ENCODE measurements at regions not wholly inside any gene's neighbourhood (a gene's known extent, or its start where the extent isn't known, plus 50 kb on each side); places are given as distances from the start of the nearest gene placed in this dataset.
"Not testable (repeated sequence)": the region's sequence is repeated elsewhere in the genome, so short reads cannot be mapped to it uniquely, and the experiment has no call there.

DNA sequence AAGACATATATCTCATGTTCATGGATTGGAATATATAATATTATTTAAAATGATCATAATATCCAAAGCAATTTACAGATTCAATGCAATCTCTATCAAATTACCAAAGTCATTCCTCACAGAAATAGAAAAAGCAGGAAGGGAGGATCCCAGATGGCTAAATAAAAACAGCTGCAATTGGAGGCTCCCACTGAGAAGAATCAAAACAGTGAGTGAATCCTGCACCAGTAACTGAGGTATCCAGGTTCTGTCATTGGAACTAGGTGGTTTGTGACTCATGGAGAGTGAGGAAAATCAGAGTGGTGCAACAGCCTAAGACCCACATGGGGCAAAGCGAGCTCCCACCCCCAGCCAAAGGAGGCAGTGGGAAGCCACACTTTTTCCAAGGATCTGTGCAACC is 128.4 kb downstream of the MTERF1 start:
- Histone ChIP-seq H3K9ac (ENCODE audit: low read length) (no peak overlapping the region), H3K36me3 (ENCODE audit: insufficient read depth, low read length) (no peaks in the 10 kb centered on the region), H3K4me3 (ENCODE audit: low read depth, low read length, poor library complexity, severe bottlenecking) (no peak overlapping the region), H3K79me2 (ENCODE audit: insufficient read depth, low read length) (no peaks in the 10 kb centered on the region), H2AFZ (ENCODE audit: low read length) (no peak overlapping the region), H3K9me3 (ENCODE audit: low read length) (no peaks in the 10 kb centered on the region), H3K27me3 (ENCODE audit: insufficient read depth, low read length) (no peaks in the 10 kb centered on the region), H3F3A (ENCODE audit: insufficient read depth, low read length) (no peaks in the 10 kb centered on the region), H4K20me1 (ENCODE audit: insufficient read depth, low read length) (no peaks in the 10 kb centered on the region), H3K27ac (ENCODE audit: low read depth, low read length, poor library complexity, severe bottlenecking) (no peak overlapping the region), H3K4me1 (ENCODE audit: insufficient read depth, low read length, severe bottlenecking) (no peaks in the 10 kb centered on the region), H3K4me2 (ENCODE audit: low read length) (no peak overlapping the region), H3K9me2 (ENCODE audit: low read depth, low read length) (no peaks in the 10 kb centered on the region)
- TF ChIP-seq, protein P1, sequence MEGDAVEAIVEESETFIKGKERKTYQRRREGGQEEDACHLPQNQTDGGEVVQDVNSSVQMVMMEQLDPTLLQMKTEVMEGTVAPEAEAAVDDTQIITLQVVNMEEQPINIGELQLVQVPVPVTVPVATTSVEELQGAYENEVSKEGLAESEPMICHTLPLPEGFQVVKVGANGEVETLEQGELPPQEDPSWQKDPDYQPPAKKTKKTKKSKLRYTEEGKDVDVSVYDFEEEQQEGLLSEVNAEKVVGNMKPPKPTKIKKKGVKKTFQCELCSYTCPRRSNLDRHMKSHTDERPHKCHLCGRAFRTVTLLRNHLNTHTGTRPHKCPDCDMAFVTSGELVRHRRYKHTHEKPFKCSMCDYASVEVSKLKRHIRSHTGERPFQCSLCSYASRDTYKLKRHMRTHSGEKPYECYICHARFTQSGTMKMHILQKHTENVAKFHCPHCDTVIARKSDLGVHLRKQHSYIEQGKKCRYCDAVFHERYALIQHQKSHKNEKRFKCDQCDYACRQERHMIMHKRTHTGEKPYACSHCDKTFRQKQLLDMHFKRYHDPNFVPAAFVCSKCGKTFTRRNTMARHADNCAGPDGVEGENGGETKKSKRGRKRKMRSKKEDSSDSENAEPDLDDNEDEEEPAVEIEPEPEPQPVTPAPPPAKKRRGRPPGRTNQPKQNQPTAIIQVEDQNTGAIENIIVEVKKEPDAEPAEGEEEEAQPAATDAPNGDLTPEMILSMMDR (IDR thresholded peaks at IDR 0.05; ENCODE audit: low read length), result no peak
- no peak for TF ChIP-seq EZH2 (IDR thresholded peaks at IDR 0.05; ENCODE audit: borderline replicate concordance, low read length)

DNA sequence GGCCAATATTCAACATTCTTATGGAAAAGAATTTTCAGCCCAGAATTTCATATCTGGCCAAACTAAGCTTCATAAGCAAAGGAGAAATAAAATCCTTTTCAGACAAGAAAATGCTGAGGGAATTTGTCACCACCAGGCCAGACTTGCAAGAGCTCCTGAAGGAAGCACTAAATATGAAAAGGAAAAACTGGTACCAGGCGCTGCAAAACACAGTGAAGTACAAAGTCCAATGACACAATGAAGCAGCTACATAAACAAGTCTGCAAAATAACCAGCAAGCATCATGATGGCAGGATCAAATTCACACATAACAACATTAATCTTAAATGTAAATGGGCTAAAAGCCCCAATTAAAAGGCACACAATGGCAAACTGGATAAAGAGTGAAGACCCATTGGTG is 126.2 kb downstream of the MTERF1 start:
- not testable (repeated sequence) for H3K27me3 ChIP-seq (ENCODE audit: insufficient read depth, low read length); H3K9me2 ChIP-seq (ENCODE audit: low read depth, low read length); H3K27ac ChIP-seq (ENCODE audit: low read depth, low read length, poor library complexity, severe bottlenecking); H3K9ac ChIP-seq (ENCODE audit: low read length); H3F3A ChIP-seq (ENCODE audit: insufficient read depth, low read length); H3K79me2 ChIP-seq (ENCODE audit: insufficient read depth, low read length); H2AFZ ChIP-seq (ENCODE audit: low read length); H4K20me1 ChIP-seq (ENCODE audit: insufficient read depth, low read length); H3K4me3 ChIP-seq (ENCODE audit: low read depth, low read length, poor library complexity, severe bottlenecking); H3K4me1 ChIP-seq (ENCODE audit: insufficient read depth, low read length, severe bottlenecking); H3K36me3 ChIP-seq (ENCODE audit: insufficient read depth, low read length); H3K4me2 ChIP-seq (ENCODE audit: low read length); H3K9me3 ChIP-seq (ENCODE audit: low read length)

DNA sequence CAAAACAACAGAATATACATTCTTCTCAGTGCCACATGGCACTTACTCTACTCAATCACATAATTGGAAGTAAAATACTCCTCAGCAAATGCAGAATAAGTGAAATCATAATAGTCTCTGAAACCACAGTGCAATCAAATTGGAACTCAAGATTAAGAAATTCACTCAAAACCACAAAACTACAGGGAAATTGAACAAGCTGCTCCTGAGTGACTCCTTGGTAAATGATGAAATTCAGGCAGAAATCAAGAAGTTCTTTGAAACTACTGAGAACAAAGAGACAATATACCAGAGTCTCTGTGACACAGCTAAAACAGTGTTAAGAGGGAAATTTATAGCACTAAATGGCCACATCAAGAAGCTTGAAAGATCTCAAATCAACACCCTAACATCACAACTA is 125.4 kb downstream of the MTERF1 start:
- not testable (repeated sequence) for H3K9me2 ChIP-seq (ENCODE audit: low read depth, low read length); H3K4me3 ChIP-seq (ENCODE audit: low read depth, low read length, poor library complexity, severe bottlenecking); H3K4me2 ChIP-seq (ENCODE audit: low read length); H3F3A ChIP-seq (ENCODE audit: insufficient read depth, low read length); H3K9me3 ChIP-seq (ENCODE audit: low read length); H3K36me3 ChIP-seq (ENCODE audit: insufficient read depth, low read length); H2AFZ ChIP-seq (ENCODE audit: low read length); H4K20me1 ChIP-seq (ENCODE audit: insufficient read depth, low read length); H3K27me3 ChIP-seq (ENCODE audit: insufficient read depth, low read length); H3K79me2 ChIP-seq (ENCODE audit: insufficient read depth, low read length); H3K4me1 ChIP-seq (ENCODE audit: insufficient read depth, low read length, severe bottlenecking); H3K9ac ChIP-seq (ENCODE audit: low read length); H3K27ac ChIP-seq (ENCODE audit: low read depth, low read length, poor library complexity, severe bottlenecking)

DNA sequence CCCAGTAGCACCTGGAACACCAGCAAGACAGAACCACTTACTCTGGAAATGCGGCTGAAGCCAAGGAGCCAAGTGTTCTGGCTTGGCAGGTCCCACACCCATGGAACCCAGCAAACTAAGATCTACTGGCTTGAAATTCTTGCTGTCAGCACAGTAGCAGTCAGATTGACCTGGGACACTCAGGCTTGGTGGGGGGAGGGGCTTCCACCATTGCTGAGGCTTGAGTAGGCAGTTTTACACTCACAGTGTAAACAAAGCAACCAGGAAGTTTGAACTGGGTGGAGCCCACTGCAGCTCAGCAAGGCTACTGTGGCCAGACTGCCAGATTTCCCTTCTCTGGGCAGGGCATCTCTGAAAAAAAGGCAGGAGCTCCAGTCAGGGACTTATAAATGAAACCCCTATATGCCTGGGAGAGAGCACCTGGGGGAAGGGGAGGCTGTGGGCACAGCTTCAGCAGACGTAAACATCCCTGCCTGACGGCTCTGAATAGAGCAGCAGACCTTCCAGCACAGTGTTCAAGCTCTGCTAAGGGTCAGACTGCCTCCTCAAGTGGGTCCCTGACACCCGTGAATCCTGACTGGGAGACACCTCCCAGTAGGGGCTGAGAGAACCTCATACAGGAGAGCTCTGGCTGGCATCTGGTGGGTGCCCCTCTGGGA is 121.2 kb downstream of the MTERF1 start:
- Histone ChIP-seq H3K9me3 (ENCODE audit: low read length) (no peaks in the 10 kb centered on the region), H2AFZ (ENCODE audit: low read length) (no peak overlapping the region), H3K36me3 (ENCODE audit: insufficient read depth, low read length) (no peaks in the 10 kb centered on the region), H3K27me3 (ENCODE audit: insufficient read depth, low read length) (no peaks in the 10 kb centered on the region), H3K4me1 (ENCODE audit: insufficient read depth, low read length, severe bottlenecking) (no peaks in the 10 kb centered on the region), H3K4me3 (ENCODE audit: low read depth, low read length, poor library complexity, severe bottlenecking) (no peak overlapping the region), H3K9ac (ENCODE audit: low read length) (no peak overlapping the region), H4K20me1 (ENCODE audit: insufficient read depth, low read length) (no peaks in the 10 kb centered on the region), H3K9me2 (ENCODE audit: low read depth, low read length) (no peaks in the 10 kb centered on the region), H3K27ac (ENCODE audit: low read depth, low read length, poor library complexity, severe bottlenecking) (no peak overlapping the region), H3K4me2 (ENCODE audit: low read length) (no peak overlapping the region; the same call in 1 of the 2 replicates), H3K79me2 (ENCODE audit: insufficient read depth, low read length) (no peaks in the 10 kb centered on the region), H3F3A (ENCODE audit: insufficient read depth, low read length) (no peaks in the 10 kb centered on the region)
- no peak for TF ChIP-seq EZH2 (IDR thresholded peaks at IDR 0.05; ENCODE audit: borderline replicate concordance, low read length)
- TF ChIP-seq, protein P1 (IDR thresholded peaks at IDR 0.05; ENCODE audit: low read length), result no peak

All from OCI-LY1 (cell line).